WI38 (cell line): ENCODE measurements at regions not wholly inside any gene's neighbourhood (a gene's known extent, or its start where the extent isn't known, plus 50 kb on each side); places are given as distances from the start of the nearest gene placed in this dataset.
"Not testable (repeated sequence)": the region's sequence is repeated elsewhere in the genome, so short reads cannot be mapped to it uniquely, and the experiment has no call there.

Source experiments
- H3K4me3 ChIP-seq: 2 replicates; pipeline ENCODE4 v1.5.1; 2011; ENCODE audit warnings: low read depth, mild to moderate bottlenecking, control low read depth, low read length
- TF ChIP-seq, protein P1 (sequence below): IDR thresholded peaks from 2 replicates; pipeline ENCODE4 v1.5.1; 2012; ENCODE audit warnings: low read depth, mild to moderate bottlenecking, control low read depth, low read length

- H3K4me3 ChIP-seq: no peak overlapping the region
- TF ChIP-seq, protein P1, sequence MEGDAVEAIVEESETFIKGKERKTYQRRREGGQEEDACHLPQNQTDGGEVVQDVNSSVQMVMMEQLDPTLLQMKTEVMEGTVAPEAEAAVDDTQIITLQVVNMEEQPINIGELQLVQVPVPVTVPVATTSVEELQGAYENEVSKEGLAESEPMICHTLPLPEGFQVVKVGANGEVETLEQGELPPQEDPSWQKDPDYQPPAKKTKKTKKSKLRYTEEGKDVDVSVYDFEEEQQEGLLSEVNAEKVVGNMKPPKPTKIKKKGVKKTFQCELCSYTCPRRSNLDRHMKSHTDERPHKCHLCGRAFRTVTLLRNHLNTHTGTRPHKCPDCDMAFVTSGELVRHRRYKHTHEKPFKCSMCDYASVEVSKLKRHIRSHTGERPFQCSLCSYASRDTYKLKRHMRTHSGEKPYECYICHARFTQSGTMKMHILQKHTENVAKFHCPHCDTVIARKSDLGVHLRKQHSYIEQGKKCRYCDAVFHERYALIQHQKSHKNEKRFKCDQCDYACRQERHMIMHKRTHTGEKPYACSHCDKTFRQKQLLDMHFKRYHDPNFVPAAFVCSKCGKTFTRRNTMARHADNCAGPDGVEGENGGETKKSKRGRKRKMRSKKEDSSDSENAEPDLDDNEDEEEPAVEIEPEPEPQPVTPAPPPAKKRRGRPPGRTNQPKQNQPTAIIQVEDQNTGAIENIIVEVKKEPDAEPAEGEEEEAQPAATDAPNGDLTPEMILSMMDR: no peak
These were observed 279.3 kb upstream of the PDE3A start for GRCh38 chr12:20089077-20089476.

DNA sequence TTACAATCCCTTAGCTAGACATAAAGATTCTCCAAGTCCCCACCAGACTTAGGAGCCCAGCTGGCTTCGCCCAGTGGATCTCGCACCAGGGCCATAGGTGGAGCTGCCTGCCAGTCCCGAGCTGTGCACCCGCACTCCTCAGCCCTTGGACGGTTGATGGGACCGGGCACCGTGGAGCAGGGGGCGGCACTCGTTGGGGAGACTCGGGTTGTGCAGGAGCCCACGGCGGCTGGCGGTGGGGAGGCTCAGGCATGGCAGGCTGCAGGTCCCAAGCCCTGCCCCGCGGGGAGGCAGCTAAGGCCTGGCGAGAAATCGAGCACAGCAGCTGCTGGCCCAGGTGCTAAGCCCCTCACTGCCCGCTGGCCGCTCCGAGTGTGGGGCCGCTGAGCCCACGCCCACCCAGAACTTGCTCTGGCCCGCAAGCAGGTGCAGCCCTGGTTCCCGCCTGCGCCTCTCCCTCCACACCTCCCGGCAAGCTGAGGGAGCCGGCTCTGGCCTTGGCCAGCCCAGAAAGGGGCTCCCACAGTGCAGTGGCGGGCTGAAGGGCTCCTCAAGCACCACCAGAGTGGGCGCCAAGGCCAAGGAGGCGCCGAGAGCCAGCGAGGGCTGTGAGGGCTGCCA lies 275.0 kb upstream of the PDE3A start:
- H3K4me3 ChIP-seq: not testable (repeated sequence)

GRCh38 chr12:20096430-20096829 lies 271.9 kb upstream of the PDE3A start:
- TF ChIP-seq, protein P1: no peak
- no peak overlapping the region for H3K4me3 ChIP-seq

DNA sequence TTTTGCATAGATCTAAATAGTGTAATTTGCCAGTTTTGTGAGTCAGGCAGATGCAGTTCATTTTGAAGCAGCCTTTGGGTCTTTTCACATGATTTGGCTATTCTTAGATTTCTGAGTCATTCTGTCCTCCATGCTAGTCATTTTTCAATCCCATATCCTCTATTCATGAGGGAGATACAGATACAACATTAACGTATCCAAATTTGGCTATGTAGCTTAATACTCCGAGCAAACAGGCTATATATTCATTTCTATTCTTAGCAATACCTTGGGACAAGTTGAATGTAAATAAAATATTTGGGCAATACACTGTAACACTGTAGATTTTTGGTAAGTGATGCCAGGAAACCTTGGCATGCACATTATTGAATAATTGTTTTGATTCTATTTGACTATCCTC lies 270.7 kb upstream of the PDE3A start:
- TF ChIP-seq, protein P1: no peak
- no peak overlapping the region for H3K4me3 ChIP-seq

- no peak overlapping the region for H3K4me3 ChIP-seq
- TF ChIP-seq, protein P1: no peak
These were observed 268.7 kb upstream of the PDE3A start for GRCh38 chr12:20099395-20100183.

DNA sequence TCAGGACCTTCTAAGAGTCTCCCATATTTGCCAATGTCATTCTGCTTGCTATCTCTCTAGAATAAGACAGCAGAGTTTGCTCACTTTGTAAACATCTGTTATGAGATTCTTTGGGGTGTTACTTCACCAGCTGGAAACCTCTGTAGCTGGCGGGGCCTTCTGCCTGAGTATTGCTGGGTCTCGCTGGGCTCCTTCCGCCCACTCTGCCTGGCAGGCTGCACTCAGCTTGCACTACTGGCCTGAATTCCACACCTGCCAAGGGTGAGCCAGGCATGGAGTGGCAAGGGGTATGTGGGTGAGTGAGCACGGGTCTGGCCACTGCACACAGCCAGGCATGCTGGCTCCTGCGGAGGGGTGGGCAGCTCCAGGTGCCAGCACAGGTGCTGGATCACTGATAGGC lies 267.3 kb upstream of the PDE3A start:
- TF ChIP-seq, protein P1: no peak
- H3K4me3 ChIP-seq: no peak overlapping the region

- no peak overlapping the region for H3K4me3 ChIP-seq
- TF ChIP-seq, protein P1: no peak
These were observed 262.4 kb upstream of the PDE3A start for GRCh38 chr12:20105943-20106342.
